ENCODE measurements at regions not wholly inside any gene's neighbourhood (a gene's known extent, or its start where the extent isn't known, plus 50 kb on each side); places are given as distances from the start of the nearest gene placed in this dataset.

DNA sequence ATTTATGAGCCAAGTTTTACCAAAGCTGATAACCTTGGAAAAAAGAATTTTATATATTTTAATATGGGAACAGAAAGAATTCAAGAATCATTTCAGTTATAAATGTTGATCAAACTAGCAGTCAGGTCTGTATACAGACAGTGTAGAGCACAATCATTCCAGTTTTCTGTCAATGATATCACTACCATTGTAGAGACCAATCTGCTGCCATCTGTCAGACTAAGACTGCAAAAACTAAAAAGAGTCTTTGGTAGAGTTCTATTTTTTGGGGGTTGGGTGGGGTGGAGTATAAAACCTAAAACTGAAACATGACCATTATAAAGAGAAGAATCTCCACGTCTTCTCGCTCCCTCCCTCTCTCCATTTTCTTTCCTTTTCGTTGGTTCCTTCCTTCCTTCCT, 204.7 kb upstream of the UBE2E3 start:
- TF ChIP-seq CTCF (IDR thresholded peaks at IDR 0.05) (no peak), POLR2A (IDR thresholded peaks at IDR 0.05) (no peak)
